Stimulated activated CD4-positive, alpha-beta T cell treated with anti-CD3 and anti-CD28 coated beads, TNF-alpha, amount 100 ng/mL, for 48 hours (primary cell): ENCODE measurements at regions not wholly inside any gene's neighbourhood (a gene's known extent, or its start where the extent isn't known, plus 50 kb on each side); places are given as distances from the start of the nearest gene placed in this dataset.

ENCODE experiments used
- DNase-seq, 3 donors: peaks; one replicate each; pipeline ENCODE4 v3.0.0-alpha.2; 2020; ENCODE audit warnings: low read depth in 3 of 3

DNA sequence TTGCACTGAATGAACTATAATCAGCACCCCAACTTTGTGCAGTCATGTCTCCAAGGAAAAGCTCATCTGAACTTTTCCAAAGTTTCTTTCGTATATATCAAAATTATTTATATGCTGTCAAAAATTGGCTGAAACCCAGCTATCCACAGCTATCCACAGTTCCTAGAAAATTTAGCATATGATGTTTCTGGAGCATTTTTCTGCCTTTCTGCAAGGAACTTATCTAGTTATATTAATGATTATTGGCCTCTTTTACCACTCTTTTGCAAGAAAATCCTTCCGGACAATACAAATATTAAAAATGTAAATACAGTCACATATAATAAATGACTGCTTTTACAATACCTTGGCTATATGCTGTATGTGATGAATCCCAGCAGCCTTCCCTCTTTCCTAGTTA, 270.2 kb downstream of the TMEM167A start:
- DNase-seq: no peak

DNA sequence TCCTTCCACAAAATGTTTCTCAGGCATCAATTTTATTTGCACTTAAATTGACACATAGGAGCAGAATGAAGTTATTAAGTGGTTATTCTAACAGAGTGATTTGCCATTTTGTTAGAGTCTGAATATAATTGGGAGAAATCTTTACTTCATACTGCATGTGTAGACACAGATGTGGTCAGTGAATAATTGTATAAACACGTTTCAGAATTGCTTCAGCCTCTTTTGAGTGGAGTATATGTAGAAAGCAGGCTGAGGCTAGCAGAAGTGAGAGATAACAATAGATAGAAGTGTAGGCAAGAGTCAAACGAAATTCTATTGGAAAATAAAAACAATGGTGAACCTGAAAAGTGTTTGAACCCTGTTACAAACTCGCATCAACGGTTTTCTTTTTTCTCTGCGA, 270.7 kb downstream of the TMEM167A start:
- no peak for DNase-seq

DNA sequence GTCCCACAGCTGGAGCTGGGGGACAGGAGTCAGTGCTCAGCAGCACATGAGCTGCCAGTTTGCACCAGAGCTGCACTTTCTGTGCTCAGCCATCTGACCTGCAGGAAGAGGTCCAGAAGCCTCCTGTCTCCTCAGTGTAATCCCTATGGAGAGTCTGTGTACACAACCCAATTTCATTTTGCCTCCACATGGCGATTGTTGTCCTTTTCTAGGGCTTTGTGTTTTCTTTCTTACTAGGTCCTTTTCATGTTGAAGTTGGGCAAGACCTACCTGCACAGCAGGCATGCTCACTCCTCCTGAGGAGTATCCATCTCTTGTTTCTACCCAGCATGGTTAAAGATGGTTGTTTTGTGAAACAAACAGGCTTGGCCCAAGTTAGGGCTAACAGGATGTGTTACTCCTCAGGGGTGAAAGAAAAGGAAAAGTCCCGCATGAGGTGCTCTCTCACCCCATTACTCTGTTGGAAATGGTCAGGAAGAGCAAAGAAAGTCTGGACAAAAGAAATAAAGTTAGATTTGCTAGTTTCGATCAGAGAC, 273.0 kb downstream of the TMEM167A start:
- no peak for DNase-seq

GRCh38 chr5:82802954-82803353, 274.2 kb downstream of the TMEM167A start:
- no peak for DNase-seq

DNA sequence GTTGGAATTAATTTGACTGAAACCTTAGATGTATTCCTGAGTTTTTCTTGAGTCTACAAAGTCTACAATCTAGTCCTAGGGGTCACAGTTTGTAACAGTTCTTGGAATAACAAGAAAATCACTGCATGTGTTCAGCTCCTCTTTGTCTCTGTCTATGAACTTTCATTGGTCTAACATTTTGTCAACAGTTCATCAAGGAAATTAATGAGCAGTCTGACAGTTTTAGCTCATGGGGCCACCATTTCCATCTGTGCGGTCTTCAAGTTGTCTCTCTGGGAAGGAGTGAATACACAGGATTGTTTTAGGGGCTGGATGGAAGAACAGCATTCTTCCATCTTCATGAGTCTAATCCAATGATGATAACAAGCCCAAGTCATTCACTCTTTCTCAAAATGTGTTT, 276.4 kb downstream of the TMEM167A start:
- no peak for DNase-seq

GRCh38 chr5:82799361-82800077, 277.7 kb downstream of the TMEM167A start:
- DNase-seq: no peak

- DNase-seq: no peak
Measured at GRCh38 chr5:82798676-82799075, 278.5 kb downstream of the TMEM167A start.

DNA sequence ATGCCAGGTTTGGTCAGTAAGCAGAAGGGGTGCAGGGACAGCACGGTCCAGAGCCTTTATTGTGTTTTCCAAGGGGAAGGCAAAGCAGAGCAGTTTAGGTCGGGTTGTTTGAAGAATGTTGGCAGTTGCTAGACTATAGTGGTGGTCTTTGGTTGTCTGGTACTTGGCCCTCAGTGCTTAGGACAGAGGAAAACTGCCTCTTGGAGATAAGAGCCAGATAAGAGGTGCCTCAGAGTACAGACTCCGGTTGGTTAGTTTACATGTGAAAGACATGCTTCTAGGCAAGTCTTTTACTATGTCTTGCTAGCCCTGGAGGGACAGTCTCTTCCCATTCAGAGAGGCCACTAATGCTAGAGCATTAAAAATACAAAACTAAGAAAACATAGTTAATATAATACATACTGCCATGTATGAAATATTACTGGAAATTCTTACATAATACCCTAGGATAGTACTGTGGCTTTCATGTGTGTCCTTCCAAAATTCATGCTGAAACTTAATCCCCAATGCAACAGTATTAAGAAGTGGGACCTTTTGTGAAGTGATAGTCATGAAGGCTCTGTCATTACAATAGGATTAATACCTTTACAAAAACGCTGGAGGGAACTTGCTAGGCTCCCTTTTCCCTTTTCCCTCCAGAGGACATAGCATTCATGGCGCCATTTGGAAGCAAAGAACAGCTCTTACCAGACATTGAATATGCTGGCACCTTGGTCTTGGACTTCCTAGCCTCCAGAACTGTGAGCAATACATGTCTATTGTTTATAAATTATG, 280.4 kb downstream of the TMEM167A start:
- no peak for DNase-seq

DNA sequence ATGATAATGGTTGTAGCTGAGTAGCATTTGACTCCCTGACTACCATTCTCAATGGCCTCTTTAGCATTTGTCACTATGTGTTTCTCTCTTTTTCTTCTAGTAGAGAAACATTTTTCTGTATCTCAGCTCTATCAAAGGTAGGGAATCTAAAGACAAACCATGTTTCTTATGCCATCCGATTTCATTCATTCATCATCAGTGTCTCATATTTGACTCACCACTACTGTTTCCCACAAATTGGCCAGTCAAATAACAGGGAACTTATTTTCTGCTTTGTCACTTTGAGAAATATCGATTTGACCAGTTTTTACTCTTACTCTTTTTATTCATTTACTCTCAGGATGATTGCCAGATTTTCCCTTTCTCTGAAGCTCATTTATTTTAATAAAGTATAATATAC, 282.3 kb downstream of the TMEM167A start:
- no peak for DNase-seq

- peak; percentile 10 to 23 (median 18) for DNase-seq
Measured at GRCh38 chr5:82793808-82794419, 283.3 kb downstream of the TMEM167A start.

- DNase-seq: no peak
Measured at GRCh38 chr5:82792096-82792495, 285.1 kb downstream of the TMEM167A start.

DNA sequence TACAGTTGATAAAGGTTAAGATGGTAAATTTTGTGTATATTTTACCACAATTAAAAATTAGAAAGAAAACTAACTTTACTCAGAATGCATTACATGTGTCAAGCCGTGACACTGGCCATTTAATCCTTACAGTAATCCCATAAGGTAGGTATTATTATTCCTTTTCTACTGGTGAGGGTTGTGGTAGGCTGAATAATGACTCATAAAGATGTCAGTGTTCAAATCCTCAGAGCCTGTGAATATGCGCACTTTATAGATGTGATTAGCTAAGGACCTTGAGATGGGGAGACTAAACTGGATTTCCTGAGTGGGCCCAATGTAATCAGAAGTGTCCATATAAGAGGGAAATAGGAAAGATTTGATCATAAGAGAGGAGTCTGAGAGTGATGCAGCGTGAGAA, 288.1 kb downstream of the TMEM167A start:
- no peak for DNase-seq

DNA sequence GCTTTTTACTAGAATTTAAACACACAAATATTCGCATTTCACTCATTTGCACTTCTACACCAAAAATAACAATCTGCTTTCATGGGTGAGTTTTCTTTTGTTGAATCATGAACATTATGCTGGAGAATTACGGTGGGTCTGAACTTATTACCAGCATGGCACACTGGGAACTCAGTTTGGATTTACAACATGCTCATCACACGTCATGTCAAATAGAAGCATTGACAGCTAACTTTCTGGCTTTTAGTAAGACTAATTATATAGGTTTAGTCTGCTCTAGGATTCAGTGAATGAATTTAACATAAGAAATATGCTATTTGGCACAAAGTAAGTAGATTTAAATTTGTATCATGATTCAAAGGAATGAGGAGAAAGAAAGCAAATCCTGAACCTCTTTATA, 290.4 kb downstream of the TMEM167A start:
- DNase-seq: no peak

DNA sequence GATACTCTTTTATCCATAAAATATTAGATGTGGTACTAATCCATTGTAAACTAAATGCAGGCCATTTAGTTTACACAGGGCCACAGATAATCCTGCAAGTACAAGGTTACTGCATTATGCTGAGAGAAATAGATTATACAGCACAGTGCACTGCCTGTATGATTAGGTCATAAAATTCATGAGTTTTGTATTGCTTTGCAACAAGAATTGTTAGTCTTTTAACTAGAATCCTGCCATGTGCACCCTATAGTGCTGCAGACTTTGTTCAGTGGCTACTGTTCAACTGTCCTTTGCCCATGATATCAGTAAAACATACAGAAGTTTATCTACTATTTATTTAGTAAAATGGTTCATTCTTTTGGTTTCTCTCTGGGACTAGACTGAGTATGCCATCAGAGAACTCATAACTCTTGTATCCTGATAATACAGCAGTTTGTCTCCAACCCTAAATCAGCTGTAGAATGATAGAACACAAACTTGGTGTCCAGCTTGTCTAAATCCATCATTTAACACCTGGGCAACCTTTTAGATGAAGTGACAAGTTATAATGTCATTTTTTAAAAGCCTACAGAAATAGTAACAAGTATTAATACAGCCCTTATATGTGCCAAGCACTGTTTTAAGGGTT, 291.2 kb downstream of the TMEM167A start:
- no peak for DNase-seq

- no peak for DNase-seq
Measured at GRCh38 chr5:82785456-82785855, 291.7 kb downstream of the TMEM167A start.

DNA sequence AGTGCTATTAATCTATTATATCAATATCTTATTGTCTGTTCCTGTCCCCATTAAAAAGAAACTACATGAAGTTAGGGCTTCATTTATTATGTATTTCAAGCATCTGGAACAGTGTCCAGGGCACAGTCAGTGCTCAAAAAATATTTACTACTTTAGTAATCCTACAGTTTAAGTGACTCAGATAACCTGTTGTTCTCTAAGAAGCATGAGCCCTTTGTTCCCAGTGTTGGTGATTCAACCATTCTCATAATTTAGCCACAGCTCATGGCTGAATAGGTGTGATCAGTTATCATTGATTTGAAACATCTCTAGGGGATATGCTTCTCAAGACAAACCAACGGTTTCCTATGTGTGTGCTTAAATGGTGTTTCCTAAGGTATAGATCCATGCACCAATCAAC, 292.7 kb downstream of the TMEM167A start:
- DNase-seq: no peak

GRCh38 chr5:82777106-82777505, 300.1 kb downstream of the TMEM167A start:
- DNase-seq: no peak

DNA sequence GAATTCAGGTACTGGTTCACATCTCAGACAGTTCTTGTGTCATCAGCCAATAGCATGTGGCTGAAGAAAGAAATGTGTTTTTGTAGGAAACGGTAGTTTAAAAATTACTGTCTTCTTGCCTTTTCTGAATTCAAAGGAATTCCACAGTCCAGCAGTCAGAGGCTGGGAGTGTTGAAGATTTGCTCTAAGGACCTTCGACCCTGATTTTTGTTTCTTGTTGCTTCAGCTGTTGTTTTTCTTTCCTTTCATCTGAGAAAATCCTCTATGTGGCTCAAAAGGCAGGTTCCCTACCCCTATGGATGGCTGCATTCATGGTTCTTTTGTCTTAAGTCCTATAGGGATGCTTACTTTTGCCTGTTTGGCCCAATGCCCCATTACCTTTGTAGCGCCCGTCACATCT, 304.9 kb downstream of the TMEM167A start:
- no peak for DNase-seq

- no peak for DNase-seq
Measured at GRCh38 chr5:82766206-82766605, 311.0 kb downstream of the TMEM167A start.

GRCh38 chr5:82765765-82766164, 311.4 kb downstream of the TMEM167A start:
- no peak for DNase-seq

DNA sequence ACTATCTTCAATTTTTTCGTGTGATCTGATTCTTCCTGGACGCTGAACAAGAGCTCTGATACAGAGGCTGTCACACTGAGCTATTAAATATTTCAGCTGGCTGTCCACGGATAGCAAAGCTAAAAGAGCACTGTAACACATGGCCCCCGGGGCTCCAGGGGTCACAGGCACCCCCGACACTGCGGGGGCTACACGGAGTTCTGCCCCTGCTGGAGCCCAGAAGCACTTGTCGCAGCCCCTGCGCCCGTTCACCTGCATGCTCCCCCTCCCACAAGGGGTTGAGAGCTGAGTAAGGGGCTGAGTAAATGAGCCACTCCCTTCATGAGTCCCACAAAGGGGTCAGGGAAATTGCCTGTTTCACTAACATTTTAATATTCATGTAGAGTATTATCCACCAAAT, 316.3 kb downstream of the TMEM167A start:
- DNase-seq: no peak

DNA sequence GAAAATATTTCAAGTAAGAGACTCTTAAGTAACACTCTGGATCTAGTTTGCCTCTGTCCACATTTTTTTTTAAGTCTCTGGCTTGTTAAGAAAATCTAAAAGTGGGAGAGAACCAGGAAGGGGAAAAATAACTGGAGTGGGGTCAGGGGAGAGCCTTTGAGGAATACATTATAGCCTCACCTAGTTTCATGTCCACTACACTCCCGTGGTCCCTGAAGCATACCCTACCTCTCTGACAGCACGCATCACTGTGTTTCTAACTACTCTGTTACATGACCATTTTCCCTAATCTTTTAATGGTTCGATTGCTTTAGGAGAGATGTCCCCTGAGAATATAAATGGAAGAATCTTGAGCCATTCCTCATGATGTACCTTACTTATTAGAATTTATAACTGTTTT, 318.3 kb downstream of the TMEM167A start:
- no peak for DNase-seq
